ENCODE measurements at regions not wholly inside any gene's neighbourhood (a gene's known extent, or its start where the extent isn't known, plus 50 kb on each side); places are given as distances from the start of the nearest gene placed in this dataset.

DNA sequence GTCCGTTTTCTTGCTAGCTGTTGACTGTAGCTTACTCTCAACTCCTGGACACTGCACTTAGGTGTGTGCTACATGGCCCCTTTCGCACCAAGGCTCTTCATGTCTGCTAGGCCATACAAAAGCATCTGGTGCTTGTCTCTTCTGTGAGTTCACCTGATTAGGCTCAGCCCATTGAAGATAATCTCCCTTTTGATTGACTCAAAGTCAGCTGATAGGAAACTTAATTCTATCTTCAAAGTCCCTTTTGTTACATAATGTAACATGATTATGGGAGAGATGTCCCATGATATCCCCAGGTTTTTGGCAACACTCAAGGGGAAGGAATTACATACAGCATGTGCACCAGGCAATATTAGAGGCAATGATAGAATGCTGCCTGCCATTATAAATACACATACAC, 263.0 kb upstream of the JAG1 start:
- Histone ChIP-seq H2BK120ac (replicated peaks; ENCODE audit: low read depth, low read length) (no peak overlapping the region), H2BK15ac (ENCODE audit: low read length) (no peak overlapping the region), H3K18ac (ENCODE audit: extremely low read depth, low read length) (no peak overlapping the region), H3K14ac (ENCODE audit: insufficient read length) (no peak overlapping the region), H3K23ac (ENCODE audit: insufficient read length) (no peak overlapping the region), H3K4ac (replicated peaks; ENCODE audit: insufficient read length, low read depth, low read length) (no peak overlapping the region), H2AK5ac (ENCODE audit: low read depth, low read length) (no peak overlapping the region), H3K4me3 (ENCODE audit: extremely low read depth in 1 of 4, insufficient read depth in 2 of 4, low read depth in 3 of 4, low read length in 4 of 4) (no peak overlapping the region), H4K5ac (ENCODE audit: insufficient read length, low read depth, low read length) (no peak overlapping the region), H3K79me2 (ENCODE audit: control insufficient read depth in 1 of 2, insufficient read depth in 2 of 2, low read length in 2 of 2) (no peaks in the 10 kb centered on the region), H3K9ac (replicated peaks in 1 of 4; ENCODE audit: extremely low read depth in 1 of 4, low read depth in 3 of 4, low read length in 3 of 4) (no peak overlapping the region), H3K4me2 (ENCODE audit: insufficient read depth in 1 of 2, low read depth in 2 of 2, low read length in 2 of 2) (no peak overlapping the region), H3K23me2 (ENCODE audit: low read depth, low read length) (no peaks in the 10 kb centered on the region), H2BK20ac (ENCODE audit: low read length) (no peak overlapping the region), H3K79me1 (ENCODE audit: low read depth, low read length) (no peaks in the 10 kb centered on the region), H2BK5ac (ENCODE audit: low read depth, low read length) (no peak overlapping the region), H3K9me3 (ENCODE audit: insufficient read depth in 2 of 2, low read depth in 1 of 2, low read length in 1 of 2) (no peaks in the 10 kb centered on the region), H2AFZ (ENCODE audit: low read length) (no peak overlapping the region), H2BK12ac (ENCODE audit: low read depth, low read length) (no peak overlapping the region), H3K56ac (replicated peaks; ENCODE audit: insufficient read length, low read depth, low read length) (no peak overlapping the region), H4K20me1 (replicated peaks in 1 of 2; ENCODE audit: control insufficient read depth in 1 of 2, insufficient read depth in 2 of 2, low read length in 2 of 2) (no peaks in the 10 kb centered on the region), H3K4me1 (replicated peaks in 1 of 4; ENCODE audit: control insufficient read depth in 3 of 4, insufficient read depth in 4 of 4, low read length in 3 of 4) (no peaks in the 10 kb centered on the region), H3K36me3 (ENCODE audit: control insufficient read depth in 2 of 4, insufficient read depth in 4 of 4, low read length in 3 of 4) (no peaks in the 10 kb centered on the region), H4K91ac (replicated peaks; ENCODE audit: insufficient read length, low read length) (no peak overlapping the region), H3K27me3 (replicated peaks in 1 of 4; ENCODE audit: control insufficient read depth in 3 of 4, extremely low read depth in 1 of 4, insufficient read depth in 3 of 4, low read length in 3 of 4) (no peaks in the 10 kb centered on the region), H3K27ac (ENCODE audit: low read depth, low read length) (no peak overlapping the region), H4K8ac (ENCODE audit: extremely low read depth, insufficient read depth, low read length) (no peak overlapping the region)
- FAIRE-seq (no peak), DNase-seq (ENCODE audit: low read depth in 1 of 2, low spot score in 2 of 2) (no peak)
- 87% methylated on average over 2 of the region's 2 CpGs; no CpG with 5 or more reads in 1 of the 2 experiments for WGBS, 2 experiments (ENCODE audit: extremely low coverage in 1 of 2, insufficient coverage in 1 of 2, insufficient read length in 1 of 2, insufficient replicate concordance in 2 of 2, low coverage in 1 of 2, low lambda C conversion rate in 2 of 2, missing lambda C conversion rate in 1 of 2)
- ChIA-PET CTCF (ENCODE audit: partially characterized antibody) (interaction anchor here (1.0 kb wide), 1 partner anchor 14 kb away, joined by 3 read pairs; no protein-coding TSS in a partner anchor), POLR2A (ENCODE audit: partially characterized antibody) (no interaction called here)
- TF ChIP-seq ASH2L (IDR thresholded peaks at IDR 0.05; ENCODE audit: low read length), result no peak
- no peak for TF ChIP-seq FOSL1 (IDR thresholded peaks at IDR 0.05; ENCODE audit: insufficient read depth, low read depth, low read length)

Data from H1 (cell line).